GM21360 (cell line): ENCODE measurements at regions not wholly inside any gene's neighbourhood (a gene's known extent, or its start where the extent isn't known, plus 50 kb on each side); places are given as distances from the start of the nearest gene placed in this dataset.
A peak's percentile ranks its signal among the peaks of the same experiment; 100 is the strongest.

Experiments
- ATAC-seq: cut with Tn5 transposase; IDR thresholded peaks from one replicate; pipeline ENCODE4 v1.9.1; 2021; ENCODE audit warnings: mild to moderate bottlenecking, moderate library complexity; ENCODE audit not compliant: unreplicated experiment

GRCh38 chr4:175424111-175424510 is 388.0 kb downstream of the GPM6A start:
- ATAC-seq, result no peak

GRCh38 chr4:175427751-175428150 is 384.3 kb downstream of the GPM6A start:
- no peak for ATAC-seq

GRCh38 chr4:175431694-175432093 is 380.4 kb downstream of the GPM6A start:
- ATAC-seq, result no peak

DNA sequence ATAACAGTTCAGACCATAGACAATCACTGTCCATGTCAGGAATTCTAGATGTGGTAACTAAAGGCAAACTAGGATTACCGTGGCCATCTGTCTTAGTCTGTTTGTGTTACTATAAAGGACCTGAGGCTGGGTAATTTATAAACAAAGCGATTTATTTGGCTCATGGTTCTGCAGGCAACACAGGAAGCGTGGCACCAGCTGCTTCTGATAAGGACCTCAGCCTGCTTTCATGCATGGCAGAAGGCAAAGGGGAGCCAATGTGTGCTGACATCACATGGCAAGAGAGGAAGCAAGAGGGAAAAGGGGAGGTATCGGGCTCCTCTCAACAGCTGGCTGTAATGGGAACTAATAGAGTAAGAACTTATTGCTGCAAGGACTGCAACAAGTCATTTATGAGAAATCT is 376.7 kb downstream of the GPM6A start:
- no peak for ATAC-seq

DNA sequence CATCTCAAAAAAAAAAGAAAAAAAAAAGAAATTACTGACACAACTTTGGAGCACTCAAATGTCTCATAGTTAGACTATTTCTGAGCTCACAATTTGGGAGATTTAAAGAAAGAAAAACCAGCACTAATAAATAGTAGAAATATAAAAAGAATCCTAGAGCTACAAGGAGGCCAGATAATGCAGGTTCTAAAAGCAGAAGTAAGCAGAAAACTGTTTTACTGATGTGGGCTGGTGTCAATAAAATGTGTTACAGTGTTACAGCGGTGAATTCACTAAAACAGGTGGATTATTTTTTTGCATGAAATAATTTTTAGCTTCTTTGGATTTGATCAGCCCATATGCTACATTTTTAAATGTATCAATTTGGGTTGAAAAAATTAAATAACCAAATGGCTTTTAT is 375.9 kb downstream of the GPM6A start:
- no peak for ATAC-seq

GRCh38 chr4:175440786-175441185 is 371.3 kb downstream of the GPM6A start:
- ATAC-seq, result no peak

DNA sequence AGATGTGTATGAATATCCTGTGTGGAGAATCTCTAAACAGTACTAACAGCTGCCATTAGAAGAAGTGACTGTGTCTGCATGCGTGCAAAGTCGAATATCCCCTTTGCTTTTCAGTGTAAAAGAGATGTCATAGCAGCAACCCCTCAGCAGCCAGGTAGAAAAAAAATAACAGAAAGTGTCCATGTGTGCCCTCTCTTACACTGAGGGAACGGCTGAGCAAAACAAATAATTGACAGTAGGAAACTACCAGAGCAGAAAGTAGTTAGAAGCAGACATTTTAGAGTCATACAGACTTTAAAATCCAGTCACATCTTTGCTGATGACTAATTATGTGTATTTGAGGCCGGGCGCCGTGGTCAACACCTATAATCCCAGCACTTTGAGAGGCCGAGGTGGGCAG is 370.8 kb downstream of the GPM6A start:
- no peak for ATAC-seq

GRCh38 chr4:175443547-175443946 is 368.5 kb downstream of the GPM6A start:
- no peak for ATAC-seq

- ATAC-seq, result no peak
Observed at GRCh38 chr4:175444512-175444911, 367.6 kb downstream of the GPM6A start.

GRCh38 chr4:175447016-175447415 is 365.0 kb downstream of the GPM6A start:
- ATAC-seq, result no peak

DNA sequence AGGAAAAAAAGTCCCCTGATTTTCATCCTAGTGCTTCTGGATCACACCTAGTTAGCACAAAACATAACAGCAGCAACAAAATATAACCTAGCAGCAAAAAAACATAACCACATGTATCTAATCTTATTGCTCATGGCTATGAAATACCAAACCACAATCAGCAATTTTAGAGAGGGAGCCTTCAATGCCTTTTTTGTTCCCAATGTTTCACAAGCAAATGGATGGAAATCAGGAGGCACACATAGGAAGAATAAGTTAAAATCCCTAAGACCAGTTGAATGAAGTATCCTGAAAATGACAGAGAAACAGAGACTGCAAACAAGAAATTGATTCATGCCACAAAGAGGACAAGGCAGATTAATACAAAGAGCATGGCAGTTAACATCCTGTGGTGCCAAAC is 361.6 kb downstream of the GPM6A start:
- ATAC-seq, result no peak

- no peak for ATAC-seq
Observed at GRCh38 chr4:175451238-175451965, 360.7 kb downstream of the GPM6A start.

DNA sequence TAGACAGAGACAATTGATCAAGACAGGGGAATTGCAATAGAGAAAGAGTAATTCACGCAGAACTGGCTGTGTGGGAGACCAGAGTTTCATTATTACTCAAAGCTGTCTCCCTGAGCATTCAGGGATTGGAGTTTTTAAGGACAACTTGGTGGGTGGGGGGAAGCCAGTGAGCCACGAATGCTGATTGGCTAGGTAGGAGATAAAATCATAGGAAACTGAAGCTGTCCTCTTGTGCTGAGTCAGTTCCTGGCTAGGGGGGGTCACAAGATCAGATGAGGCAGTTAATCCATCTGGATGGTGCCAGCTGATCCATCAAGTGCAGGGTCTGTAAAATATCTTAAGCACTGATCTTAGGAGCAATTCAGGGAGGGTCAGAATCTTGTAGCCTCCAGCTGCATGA is 358.6 kb downstream of the GPM6A start:
- no peak for ATAC-seq

DNA sequence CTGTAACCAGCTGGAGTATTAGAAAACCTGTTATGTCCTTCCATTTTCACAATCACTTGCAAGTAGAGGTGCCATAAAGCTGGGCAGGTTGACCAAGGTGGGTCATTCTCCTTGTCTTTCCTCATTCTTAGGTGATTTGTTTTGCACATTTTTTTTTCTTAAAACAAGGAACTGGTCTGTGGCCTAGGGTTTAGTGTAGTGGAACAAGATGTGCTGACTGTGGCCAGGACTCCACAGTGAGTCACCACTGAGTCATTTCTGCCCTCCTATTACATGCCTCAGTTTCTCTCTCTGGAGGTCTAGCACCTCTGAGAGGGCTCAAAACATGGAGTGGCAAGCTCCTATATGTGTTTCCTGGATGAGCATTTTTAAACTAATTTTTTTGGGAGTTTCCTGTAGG is 355.9 kb downstream of the GPM6A start:
- no peak for ATAC-seq

GRCh38 chr4:175457956-175458355 is 354.1 kb downstream of the GPM6A start:
- no peak for ATAC-seq

DNA sequence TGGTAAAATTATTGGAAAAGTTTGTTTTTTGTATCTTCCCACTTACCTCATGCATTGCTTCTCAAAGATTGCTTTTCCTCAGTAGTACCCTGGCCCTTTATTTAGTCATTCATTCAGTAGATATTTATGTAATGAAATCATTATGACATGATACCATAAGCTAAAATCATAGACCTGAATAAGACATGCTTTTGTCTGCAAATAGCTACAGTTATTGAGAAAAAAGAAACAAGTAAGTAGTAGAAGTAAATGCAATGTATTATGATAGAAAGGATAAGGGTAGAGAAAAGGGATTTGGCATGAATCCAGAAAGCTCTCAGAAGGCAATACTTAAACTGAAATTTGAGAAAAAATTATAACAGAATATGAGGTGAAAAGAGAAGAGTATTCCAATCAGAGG is 352.5 kb downstream of the GPM6A start:
- ATAC-seq, result no peak

GRCh38 chr4:175460414-175460813 is 351.6 kb downstream of the GPM6A start:
- no peak for ATAC-seq

GRCh38 chr4:175469514-175469913 is 342.6 kb downstream of the GPM6A start:
- no peak for ATAC-seq

- ATAC-seq, result no peak
Observed at GRCh38 chr4:175470131-175470530, 341.9 kb downstream of the GPM6A start.

GRCh38 chr4:175480404-175480803 is 331.7 kb downstream of the GPM6A start:
- ATAC-seq, result no peak

- ATAC-seq, result no peak
Observed at GRCh38 chr4:175499735-175500352, 312.2 kb downstream of the GPM6A start.

GRCh38 chr4:175504318-175504717 is 307.7 kb downstream of the GPM6A start:
- ATAC-seq, result no peak

- ATAC-seq, result peak; percentile 64
Observed at GRCh38 chr4:175509320-175509719, 302.7 kb downstream of the GPM6A start.
